SU-DHL-6 (cell line): ENCODE measurements at regions not wholly inside any gene's neighbourhood (a gene's known extent, or its start where the extent isn't known, plus 50 kb on each side); places are given as distances from the start of the nearest gene placed in this dataset.
"Not testable (repeated sequence)": the region's sequence is repeated elsewhere in the genome, so short reads cannot be mapped to it uniquely, and the experiment has no call there.

Experiments used
- H2AFZ ChIP-seq: fragments of 200-600 bp; sonication (generic); 2 replicates; pipeline ENCODE4 v1.6.1; 2014; ENCODE audit warnings: low read depth, mild to moderate bottlenecking, moderate library complexity, mixed read lengths, antibody characterized with exemption, low read length; ENCODE audit not compliant: severe bottlenecking
- H3F3A ChIP-seq: fragments of 200-600 bp; shearing (Covaris generic); 2 replicates; pipeline ENCODE4 v1.6.0; 2016; ENCODE audit warnings: antibody characterized with exemption, mild to moderate bottlenecking; ENCODE audit not compliant: insufficient read depth
- H3K27ac ChIP-seq: fragments of 200-600 bp; sonication (generic); 2 replicates; pipeline ENCODE4 v1.5.1; 2016; ENCODE audit warnings: low read depth, mild to moderate bottlenecking, low read length, moderate library complexity, mixed read lengths
- H3K27me3 ChIP-seq: fragments of 200-600 bp; sonication (generic), shearing (Covaris generic); 2 replicates; pipeline ENCODE4 v1.6.0; 2014; ENCODE audit warnings: mild to moderate bottlenecking, low read length
- H3K36me3 ChIP-seq: fragments of 200-600 bp; sonication (generic); 2 replicates; pipeline ENCODE4 v1.6.1; 2014; ENCODE audit warnings: mild to moderate bottlenecking, low read length, mixed read lengths
- H3K4me2 ChIP-seq: fragments of 300-600, 200-600 bp; shearing (Covaris generic), sonication (generic); 2 replicates; pipeline ENCODE4 v1.6.0; 2014; ENCODE audit warnings: low read length, low read depth, mild to moderate bottlenecking; ENCODE audit not compliant: poor library complexity, severe bottlenecking
- H3K4me3 ChIP-seq: fragments of 200-600 bp; sonication (generic); 2 replicates; pipeline ENCODE4 v1.5.1; 2014; ENCODE audit warnings: antibody characterized with exemption, low read length, mild to moderate bottlenecking, mixed read lengths; ENCODE audit not compliant: insufficient read depth, poor library complexity, severe bottlenecking
- H3K79me2 ChIP-seq: fragments of 200-600 bp; sonication (generic); 2 replicates; pipeline ENCODE4 v1.6.1; 2014; ENCODE audit warnings: mild to moderate bottlenecking, low read length, moderate library complexity; ENCODE audit not compliant: insufficient read depth
- H3K9ac ChIP-seq: fragments of 200-600 bp; sonication (generic); 2 replicates; pipeline ENCODE4 v1.7.0; 2014; ENCODE audit warnings: mild to moderate bottlenecking, low read length
- H3K9me2 ChIP-seq: fragments of 200-600 bp; sonication (generic); replicated peaks from 2 replicates; pipeline ENCODE4 v1.6.1; 2014; ENCODE audit warnings: low read length; ENCODE audit not compliant: insufficient read depth
- H3K9me3 ChIP-seq: fragments of 200-600 bp; sonication (generic); 2 replicates; pipeline ENCODE4 v1.6.1; 2014; ENCODE audit warnings: low read length, mixed read lengths; ENCODE audit not compliant: insufficient read depth
- H4K20me1 ChIP-seq: fragments of 200-600 bp; sonication (generic); 2 replicates; pipeline ENCODE4 v1.6.1; 2014; ENCODE audit warnings: low read depth, mild to moderate bottlenecking, antibody characterized with exemption, low read length, moderate library complexity, mixed read lengths
- CTCF ChIP-seq: fragments of 200-600 bp; sonication (generic); IDR thresholded peaks from one replicate; pipeline ENCODE4 v1.5.1; 2017; ENCODE audit warnings: antibody characterized with exemption, mild to moderate bottlenecking, low read length, moderate library complexity; ENCODE audit not compliant: insufficient read depth, poor library complexity, severe bottlenecking
- EZH2phosphoT487 ChIP-seq: fragments of 200-600 bp; sonication (generic), shearing (Covaris generic); conservative IDR thresholded peaks from 2 replicates; pipeline ENCODE4 v1.6.1; 2018; ENCODE audit warnings: mild to moderate bottlenecking, antibody characterized with exemption, low read length, moderate library complexity, mixed read lengths

- no peaks in the 10 kb centered on the region for H3K79me2 ChIP-seq
- no peaks in the 10 kb centered on the region for H3K9me2 ChIP-seq
- no peak overlapping the region for H3K4me3 ChIP-seq
- H3K9ac ChIP-seq, result no peak overlapping the region
- H4K20me1 ChIP-seq, result no peaks in the 10 kb centered on the region
- H3K27ac ChIP-seq, result no peak overlapping the region
- TF ChIP-seq CTCF (no peak), EZH2phosphoT487 (no peak)
- peaks cover 27% of the 10 kb centered on the region; the same call in 1 of the 2 replicates for H3K9me3 ChIP-seq
- H2AFZ ChIP-seq, result no peak overlapping the region
- peaks cover 5% of the 10 kb centered on the region; the same call in 1 of the 2 replicates for H3K36me3 ChIP-seq
- no peaks in the 10 kb centered on the region for H3F3A ChIP-seq
- H3K27me3 ChIP-seq, result no peaks in the 10 kb centered on the region
- no peak overlapping the region for H3K4me2 ChIP-seq
Observed at GRCh38 chr7:130854481-130854880, 120.5 kb upstream of the KLF14 start.

DNA sequence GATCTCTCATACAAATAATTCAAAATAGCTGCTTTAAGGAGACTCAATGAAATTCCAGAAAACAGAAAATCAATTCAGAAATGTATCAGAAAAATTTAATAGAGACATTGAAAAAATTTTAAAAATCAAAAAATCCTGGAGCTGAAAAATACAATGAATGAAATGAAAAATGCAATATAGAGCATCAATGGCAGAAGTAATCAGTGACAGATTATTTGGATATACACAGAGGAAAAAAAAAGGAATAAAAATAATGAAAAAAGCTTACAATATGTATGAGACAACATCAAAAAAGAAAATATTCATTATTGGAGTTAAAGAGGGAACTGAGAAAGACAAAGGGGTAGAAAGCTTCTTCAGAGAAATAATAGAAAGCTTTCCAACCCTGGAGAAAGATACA is 122.9 kb upstream of the KLF14 start:
- Histone ChIP-seq H3K27me3 (no peaks in the 10 kb centered on the region), H3K27ac (no peak overlapping the region), H4K20me1 (no peaks in the 10 kb centered on the region), H3K9me2 (no peaks in the 10 kb centered on the region), H3K9me3 (peaks cover 30% of the 10 kb centered on the region; the same call in 1 of the 2 replicates), H3K9ac (no peak overlapping the region), H3F3A (no peaks in the 10 kb centered on the region), H3K36me3 (peaks cover 5% of the 10 kb centered on the region; the same call in 1 of the 2 replicates), H3K4me3 (no peak overlapping the region), H3K79me2 (no peaks in the 10 kb centered on the region), H2AFZ (no peak overlapping the region), H3K4me2 (no peak overlapping the region)
- no peak for TF ChIP-seq CTCF
- TF ChIP-seq EZH2phosphoT487, result no peak

- not testable (repeated sequence) for H3K4me2 ChIP-seq, H3K9me2 ChIP-seq, H3K36me3 ChIP-seq, H2AFZ ChIP-seq, H3K27me3 ChIP-seq, H3K27ac ChIP-seq, H3F3A ChIP-seq, H3K79me2 ChIP-seq, H3K4me3 ChIP-seq, H4K20me1 ChIP-seq, H3K9ac ChIP-seq
- peaks cover 30% of the 10 kb centered on the region; the same call in 1 of the 2 replicates for H3K9me3 ChIP-seq
Observed at GRCh38 chr7:130860832-130861231, 126.8 kb upstream of the KLF14 start.

GRCh38 chr7:130865408-130866236 is 131.6 kb upstream of the KLF14 start:
- Histone ChIP-seq H3F3A (no peaks in the 10 kb centered on the region), H3K9me2 (no peaks in the 10 kb centered on the region), H2AFZ (no peak overlapping the region), H3K27ac (no peak overlapping the region), H3K79me2 (no peaks in the 10 kb centered on the region), H3K36me3 (no peaks in the 10 kb centered on the region), H3K9ac (no peak overlapping the region), H3K9me3 (peaks cover 3% of the 10 kb centered on the region; the same call in 1 of the 2 replicates), H3K4me3 (no peak overlapping the region), H3K4me2 (no peak overlapping the region), H3K27me3 (no peaks in the 10 kb centered on the region), H4K20me1 (no peaks in the 10 kb centered on the region)
- no peak for TF ChIP-seq CTCF
